GM19372 (cell line): ENCODE measurements at regions not wholly inside any gene's neighbourhood (a gene's known extent, or its start where the extent isn't known, plus 50 kb on each side); places are given as distances from the start of the nearest gene placed in this dataset.
"Not testable (repeated sequence)": the region's sequence is repeated elsewhere in the genome, so short reads cannot be mapped to it uniquely, and the experiment has no call there.

ENCODE experiments used
- ATAC-seq: cut with Tn5 transposase; IDR thresholded peaks from one replicate; pipeline ENCODE4 v1.9.1; 2021; ENCODE audit warnings: mild to moderate bottlenecking, low read depth, moderate library complexity; ENCODE audit not compliant: unreplicated experiment

DNA sequence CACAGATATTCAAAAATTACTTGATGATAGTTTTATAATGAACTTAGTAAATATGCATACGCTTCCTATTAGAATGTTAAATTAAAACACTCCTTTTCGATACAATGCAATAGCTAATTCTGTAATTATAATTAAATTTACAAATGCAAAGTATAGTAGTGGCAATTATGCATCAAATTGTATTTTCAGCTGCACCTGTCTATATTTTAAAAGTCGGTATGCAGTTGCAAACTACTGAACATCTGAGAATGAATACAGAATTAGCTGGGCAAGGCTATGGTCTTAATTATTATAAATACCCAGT is 110.4 kb upstream of the ARHGAP42 start:
- peak; percentile 7 for ATAC-seq

GRCh38 chr11:100578831-100579311 is 108.2 kb upstream of the ARHGAP42 start:
- no peak for ATAC-seq

GRCh38 chr11:100581318-100581717 is 105.8 kb upstream of the ARHGAP42 start:
- ATAC-seq, result no peak

DNA sequence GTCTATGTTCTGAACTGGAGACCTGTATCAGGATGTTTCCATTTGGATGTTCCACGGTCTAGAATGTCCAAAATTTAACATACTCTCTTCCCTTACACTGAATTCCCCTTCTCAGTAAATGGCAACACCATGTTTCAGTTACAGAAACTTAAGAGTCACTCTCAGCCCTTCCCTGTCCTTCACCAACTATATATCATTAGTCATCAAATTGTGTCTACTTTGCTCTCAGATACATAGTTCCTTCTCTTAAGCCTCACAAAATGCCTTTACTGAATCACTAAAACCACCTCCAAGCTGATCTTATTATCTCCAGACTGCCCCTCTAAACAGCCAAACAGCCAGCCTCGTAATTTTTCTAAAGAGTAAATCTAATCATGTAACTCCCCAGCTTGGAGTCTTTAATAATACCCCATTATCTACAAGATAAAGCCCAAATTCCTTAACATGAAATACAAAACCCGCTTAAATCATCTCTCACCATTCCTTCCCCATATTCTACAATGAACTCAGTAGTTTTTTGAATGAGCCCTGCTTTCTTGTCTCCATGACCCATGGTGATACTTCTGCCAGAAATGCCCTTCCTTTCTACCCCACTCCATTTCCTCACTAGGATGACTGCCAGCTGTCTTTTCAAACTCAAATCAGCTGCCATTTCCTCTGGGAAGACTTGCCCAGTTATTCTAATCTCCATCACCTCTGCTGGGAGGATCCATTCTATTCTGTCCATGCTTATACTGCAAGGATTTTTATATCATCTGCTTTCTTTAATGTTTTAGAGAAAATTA is 102.7 kb upstream of the ARHGAP42 start:
- no peak for ATAC-seq

GRCh38 chr11:100585728-100586127 is 101.4 kb upstream of the ARHGAP42 start:
- ATAC-seq, result no peak

- ATAC-seq, result no peak
Measured at GRCh38 chr11:100586361-100587101, 100.6 kb upstream of the ARHGAP42 start.

DNA sequence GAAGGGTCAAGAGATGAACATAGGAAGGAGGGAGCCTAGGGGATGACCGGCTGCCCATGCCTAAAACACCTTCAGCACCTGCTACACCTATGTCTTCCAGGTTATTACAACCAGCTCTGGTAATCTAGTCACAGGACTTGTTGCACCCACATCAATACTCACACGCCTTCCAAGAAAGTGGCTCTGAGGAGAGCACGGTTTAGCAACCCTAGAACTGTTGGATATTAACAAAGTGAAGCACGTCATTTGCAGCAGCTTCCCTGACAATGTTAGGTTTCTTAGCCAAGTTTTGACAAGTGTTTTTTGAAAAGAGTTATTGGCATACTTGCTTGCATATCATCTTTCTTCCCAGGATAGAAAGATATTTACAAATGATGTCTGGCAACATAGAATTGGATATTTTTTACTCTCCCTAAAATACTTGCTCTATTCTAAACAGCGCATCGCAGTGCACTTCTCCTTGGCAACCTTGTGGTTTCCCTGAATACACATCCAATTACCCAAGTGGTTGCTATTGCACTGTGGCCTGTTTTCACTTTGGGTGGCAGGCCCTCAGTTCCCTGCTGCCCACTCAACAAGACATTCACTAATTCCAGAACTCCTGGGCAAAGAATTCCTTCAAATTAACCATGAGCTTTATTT is 94.3 kb upstream of the ARHGAP42 start:
- no peak for ATAC-seq

DNA sequence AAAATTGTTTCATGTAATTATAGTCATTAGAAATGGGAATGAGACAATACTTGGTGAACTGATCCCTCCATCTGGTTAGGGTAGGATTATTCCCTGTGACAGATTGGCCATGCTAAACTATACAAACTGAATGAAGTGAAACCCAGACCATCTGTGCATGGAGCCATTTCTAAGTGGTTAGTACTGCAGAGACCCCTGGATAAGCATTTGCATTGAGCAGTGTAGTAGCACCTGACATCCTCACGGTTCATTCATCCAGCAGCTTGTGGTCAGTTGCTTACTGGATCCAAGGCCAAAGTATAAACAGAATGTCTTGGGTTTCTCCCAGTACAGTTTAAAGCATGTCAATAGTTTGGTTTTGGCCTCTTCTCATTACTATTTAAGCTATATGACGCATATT is 93.8 kb upstream of the ARHGAP42 start:
- ATAC-seq, result no peak

DNA sequence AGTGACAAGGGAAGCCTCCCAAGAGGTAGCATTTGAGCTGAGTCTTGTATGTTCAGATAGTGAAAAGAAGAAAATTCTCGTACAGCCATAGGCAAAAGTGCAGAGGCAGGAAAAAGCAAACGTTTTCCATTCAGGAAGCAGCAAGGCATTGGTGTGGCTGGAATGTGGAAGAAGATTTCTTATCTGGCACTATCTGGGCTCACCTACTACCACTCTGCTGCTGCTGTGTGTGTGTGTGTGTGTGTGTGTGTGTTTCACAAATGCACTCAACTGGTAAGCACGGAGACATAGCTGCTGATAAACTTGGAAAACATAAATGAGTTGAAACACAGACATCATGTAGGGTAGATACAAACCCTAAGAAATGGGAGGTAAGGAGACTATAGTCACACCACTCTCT is 92.8 kb upstream of the ARHGAP42 start:
- no peak for ATAC-seq

GRCh38 chr11:100600941-100601340 is 86.1 kb upstream of the ARHGAP42 start:
- ATAC-seq, result no peak

DNA sequence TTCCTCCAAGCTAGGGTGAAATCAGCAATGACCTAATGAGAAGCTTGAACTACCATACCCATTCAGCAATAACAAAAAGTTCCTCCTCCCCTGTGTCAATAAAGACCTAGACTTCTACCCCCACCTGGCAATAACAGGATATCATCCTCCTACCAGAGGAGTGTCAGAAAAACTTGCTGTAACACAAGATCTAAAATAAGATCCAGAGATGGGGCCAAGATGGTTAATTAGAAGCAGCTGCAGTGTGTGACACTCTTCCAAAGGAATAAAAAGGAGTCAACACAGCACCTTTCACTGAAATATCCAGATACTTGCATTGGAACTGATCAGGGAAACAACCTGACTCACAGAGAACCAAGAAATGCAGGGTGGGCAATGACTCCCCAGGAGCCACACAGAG is 84.4 kb upstream of the ARHGAP42 start:
- ATAC-seq, result no peak

DNA sequence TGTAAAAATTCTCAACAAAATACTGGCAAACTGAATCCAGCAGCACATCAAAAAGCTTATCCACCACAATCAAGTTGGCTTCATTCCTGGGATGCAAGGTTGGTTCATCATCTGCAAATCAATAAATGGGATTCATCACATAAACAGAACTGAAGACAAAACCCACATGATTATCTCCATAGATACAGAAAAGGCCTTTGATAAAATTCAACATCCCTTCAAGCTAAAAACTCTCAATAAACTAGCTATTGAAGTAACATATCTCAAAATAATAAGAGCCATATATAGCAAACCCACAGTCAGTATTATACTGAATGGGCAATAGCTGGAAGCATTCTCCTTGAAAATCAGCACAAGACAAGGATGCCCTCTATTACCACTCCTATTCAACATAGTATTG is 79.3 kb upstream of the ARHGAP42 start:
- not testable (repeated sequence) for ATAC-seq

GRCh38 chr11:100612766-100613165 is 74.3 kb upstream of the ARHGAP42 start:
- peak; percentile 98 for ATAC-seq

DNA sequence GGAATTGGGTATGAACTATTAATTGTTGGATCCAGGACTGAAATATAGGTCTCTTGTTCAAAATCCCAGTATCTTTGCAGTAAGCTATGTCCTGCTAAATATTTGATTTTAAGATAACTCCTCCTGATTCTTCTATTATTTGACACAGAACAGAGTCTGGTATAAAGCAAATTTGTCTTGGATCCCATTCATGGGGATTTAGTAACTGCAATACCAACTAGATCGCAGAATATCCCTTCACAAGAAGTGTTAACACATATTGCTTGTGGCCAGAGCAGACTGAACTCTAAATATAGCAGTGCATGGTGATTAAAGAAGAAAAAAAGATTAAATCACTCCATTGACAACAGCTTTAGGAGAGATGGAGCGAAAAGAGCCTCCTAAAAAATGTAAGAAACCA is 68.2 kb upstream of the ARHGAP42 start:
- no peak for ATAC-seq

DNA sequence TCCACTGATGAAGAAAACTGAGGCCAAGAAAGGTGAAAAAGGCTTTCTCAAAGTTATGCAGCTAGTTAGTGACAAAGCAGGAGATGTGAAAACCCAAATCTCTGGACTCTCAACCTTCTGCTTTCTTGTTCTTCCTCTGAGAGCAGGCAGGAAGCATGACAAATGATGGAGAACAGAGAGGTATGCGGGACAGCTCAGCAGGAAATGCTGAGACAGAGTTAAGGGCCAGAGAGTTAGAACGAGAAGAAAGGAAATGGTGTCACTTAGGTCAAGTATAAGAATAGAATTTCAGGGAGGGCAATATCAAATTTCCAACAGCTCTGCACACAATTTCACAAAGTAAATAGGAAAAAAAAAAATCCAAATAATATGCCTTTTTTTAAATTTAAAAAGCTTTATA is 67.6 kb upstream of the ARHGAP42 start:
- no peak for ATAC-seq

- ATAC-seq, result no peak
Measured at GRCh38 chr11:100622404-100622803, 64.7 kb upstream of the ARHGAP42 start.

GRCh38 chr11:100624346-100624745 is 62.7 kb upstream of the ARHGAP42 start:
- no peak for ATAC-seq

- ATAC-seq, result no peak
Measured at GRCh38 chr11:100625041-100625440, 62.0 kb upstream of the ARHGAP42 start.

- ATAC-seq, result no peak
Measured at GRCh38 chr11:100629671-100630070, 57.4 kb upstream of the ARHGAP42 start.

DNA sequence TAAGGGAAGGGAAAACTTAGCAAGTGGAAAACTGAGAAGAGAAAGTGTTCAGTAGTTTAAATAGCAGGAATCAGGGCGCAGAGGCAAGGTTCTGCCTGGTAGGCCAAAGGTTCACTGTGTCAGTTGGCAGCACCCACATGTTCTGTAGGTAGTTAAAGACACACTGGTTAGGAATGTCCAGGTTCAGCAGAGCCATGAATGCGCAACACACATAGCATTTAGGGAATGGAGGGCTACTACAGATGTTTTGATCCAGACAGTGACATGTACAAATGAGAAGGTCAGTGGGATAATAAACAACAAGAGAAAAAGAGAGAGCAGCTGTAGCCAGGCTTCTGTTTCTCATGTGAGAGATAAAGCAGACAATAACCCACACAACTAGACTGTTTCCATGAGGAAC is 56.2 kb upstream of the ARHGAP42 start:
- ATAC-seq, result no peak

DNA sequence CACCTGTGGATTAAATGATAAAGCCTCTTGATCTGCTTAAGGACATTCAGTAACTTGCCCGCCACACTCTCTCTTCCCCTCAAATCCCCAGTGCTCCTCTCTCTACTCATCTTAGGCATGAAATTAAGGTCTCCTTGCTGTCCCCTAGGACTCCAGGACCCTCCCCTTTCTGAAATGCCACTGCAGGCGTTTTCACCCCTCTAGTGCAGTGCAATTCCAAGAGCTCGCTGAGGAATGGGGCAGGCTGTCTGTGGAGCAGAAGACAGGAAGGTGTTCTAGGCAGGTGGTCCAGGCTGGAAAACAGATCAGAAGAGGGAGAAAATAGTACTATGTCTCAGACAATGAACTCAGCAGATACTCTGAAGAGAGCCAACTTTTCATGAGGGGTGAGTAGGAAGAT is 55.8 kb upstream of the ARHGAP42 start:
- no peak for ATAC-seq
